OCI-LY1 (cell line): ENCODE measurements at regions not wholly inside any gene's neighbourhood (a gene's known extent, or its start where the extent isn't known, plus 50 kb on each side); places are given as distances from the start of the nearest gene placed in this dataset.

ENCODE experiments used
- H2AFZ ChIP-seq: fragments of 200-600 bp; sonication (generic), shearing (Covaris generic); 2 replicates; pipeline ENCODE4 v1.6.0; 2014; ENCODE audit warnings: antibody characterized with exemption, mild to moderate bottlenecking, low read length
- H3F3A ChIP-seq: fragments of 200-600 bp; sonication (generic), shearing (Covaris generic); 2 replicates; pipeline ENCODE4 v1.6.0; 2014; ENCODE audit warnings: mild to moderate bottlenecking, antibody characterized with exemption, low read length, moderate library complexity; ENCODE audit not compliant: insufficient read depth
- H3K27ac ChIP-seq: fragments of 200-600 bp; sonication (generic); 2 replicates; pipeline ENCODE4 v1.5.1; 2014; ENCODE audit warnings: low read length, mixed run types, mild to moderate bottlenecking, low read depth; ENCODE audit not compliant: poor library complexity, severe bottlenecking
- H3K27me3 ChIP-seq: fragments of 200-600 bp; sonication (generic); 2 replicates; pipeline ENCODE4 v1.6.0; 2014; ENCODE audit warnings: antibody characterized with exemption, mild to moderate bottlenecking, low read length, moderate library complexity; ENCODE audit not compliant: insufficient read depth
- H3K36me3 ChIP-seq: fragments of 200-600 bp; sonication (generic); 2 replicates; pipeline ENCODE4 v1.6.1; 2014; ENCODE audit warnings: mild to moderate bottlenecking, antibody characterized with exemption, low read length, moderate library complexity, mixed read lengths; ENCODE audit not compliant: insufficient read depth
- H3K4me1 ChIP-seq: fragments of 200-600 bp; sonication (generic); 2 replicates; pipeline ENCODE4 v1.5.1; 2014; ENCODE audit warnings: mild to moderate bottlenecking, low read length, moderate library complexity; ENCODE audit not compliant: insufficient read depth, severe bottlenecking
- H3K4me2 ChIP-seq: fragments of 200-600 bp; sonication (generic), shearing (Covaris generic); 2 replicates; pipeline ENCODE4 v1.6.1; 2014; ENCODE audit warnings: low read length
- H3K4me3 ChIP-seq: fragments of 200-600 bp; sonication (generic); 2 replicates; pipeline ENCODE4 v1.5.1; 2014; ENCODE audit warnings: low read length, low read depth, mild to moderate bottlenecking, mixed read lengths; ENCODE audit not compliant: poor library complexity, severe bottlenecking
- H3K79me2 ChIP-seq: fragments of 200-600 bp; shearing (Covaris generic); 2 replicates; pipeline ENCODE4 v1.6.1; 2016; ENCODE audit warnings: mixed run types, low read length, mixed read lengths; ENCODE audit not compliant: insufficient read depth
- H3K9ac ChIP-seq: fragments of 200-600 bp; sonication (generic), shearing (Covaris generic); 2 replicates; pipeline ENCODE4 v1.6.1; 2014; ENCODE audit warnings: mild to moderate bottlenecking, low read length, mixed read lengths
- H3K9me2 ChIP-seq: fragments of 200-600 bp; sonication (generic), shearing (Covaris generic); 2 replicates; pipeline ENCODE4 v1.6.1; 2014; ENCODE audit warnings: low read depth, mild to moderate bottlenecking, low read length, mixed read lengths
- H3K9me3 ChIP-seq: fragments of 200-600 bp; shearing (Covaris generic); 2 replicates; pipeline ENCODE4 v1.6.1; 2014; ENCODE audit warnings: low read length, mixed read lengths
- H4K20me1 ChIP-seq: fragments of 200-600 bp; sonication (generic), shearing (Covaris generic); 2 replicates; pipeline ENCODE4 v1.6.0; 2016; ENCODE audit warnings: mild to moderate bottlenecking, low read length; ENCODE audit not compliant: insufficient read depth
- EZH2 ChIP-seq: fragments of 200-600 bp; sonication (generic), shearing (Covaris generic); IDR thresholded peaks from 2 replicates; pipeline ENCODE4 v1.8.0; 2017; ENCODE audit warnings: borderline replicate concordance, mixed run types, mild to moderate bottlenecking, antibody characterized with exemption, low read length, moderate library complexity, mixed read lengths
- TF ChIP-seq, protein P1 (sequence below): fragments of 200-600 bp; sonication (generic), shearing (Covaris generic); IDR thresholded peaks from 2 replicates; pipeline ENCODE4 v1.5.1; 2017; ENCODE audit warnings: mild to moderate bottlenecking, antibody characterized with exemption, low read length, moderate library complexity, mixed read lengths

DNA sequence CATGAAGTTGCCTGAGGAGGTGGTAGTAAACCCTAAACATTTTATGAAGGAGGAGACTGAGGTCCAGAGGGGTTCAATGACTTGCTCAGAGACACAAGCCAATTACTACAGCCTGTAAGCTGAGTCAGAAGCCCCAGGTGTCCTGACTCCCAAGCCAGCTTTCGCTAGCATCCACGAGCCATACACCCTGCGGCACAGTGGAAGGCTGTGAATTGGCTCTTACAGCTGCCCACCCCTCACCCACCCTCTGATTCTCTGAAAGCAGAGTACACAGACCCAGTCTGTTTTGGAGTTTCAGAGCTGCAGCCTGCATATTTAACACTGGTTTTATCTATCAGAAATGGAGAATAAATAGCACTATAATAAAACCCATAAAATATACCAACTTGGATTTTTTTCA, 253.4 kb downstream of the IGSF11 start:
- Histone ChIP-seq H3K27ac (no peak overlapping the region), H3K79me2 (peaks cover 3% of the 10 kb centered on the region; the same call in 1 of the 2 replicates), H3K4me1 (peaks cover 33% of the 10 kb centered on the region)

DNA sequence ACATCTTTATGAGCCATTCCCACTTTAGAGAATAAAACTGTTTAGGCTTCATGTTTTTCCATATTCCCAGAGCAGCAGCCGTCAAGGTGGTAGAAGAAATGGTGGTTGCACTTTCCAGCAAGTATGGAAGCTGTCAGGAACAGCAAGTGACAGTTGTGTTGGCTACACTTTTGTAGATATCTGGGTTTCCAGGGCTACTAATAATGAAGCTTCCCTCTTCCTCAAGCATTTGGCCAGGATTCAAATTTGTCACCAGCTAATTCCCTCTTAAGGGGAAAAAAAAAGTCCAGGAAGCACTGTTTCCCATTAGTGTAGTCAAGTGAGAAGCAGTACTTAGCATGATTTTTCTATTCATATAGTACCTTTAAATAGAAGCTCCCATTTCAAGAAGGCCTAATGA, 252.8 kb downstream of the IGSF11 start:
- Histone ChIP-seq H3K9me2 (no peaks in the 10 kb centered on the region), H4K20me1 (no peaks in the 10 kb centered on the region), H3K4me3 (no peak overlapping the region), H3K9ac (no peak overlapping the region), H3K79me2 (peaks cover 3% of the 10 kb centered on the region; the same call in 1 of the 2 replicates), H2AFZ (no peak overlapping the region), H3K27ac (no peak overlapping the region), H3K4me2 (no peak overlapping the region), H3K9me3 (no peaks in the 10 kb centered on the region), H3K27me3 (no peaks in the 10 kb centered on the region), H3K36me3 (peaks cover 7% of the 10 kb centered on the region; the same call in 1 of the 2 replicates), H3K4me1 (peaks cover 33% of the 10 kb centered on the region), H3F3A (no peaks in the 10 kb centered on the region)
- TF ChIP-seq, protein P1, sequence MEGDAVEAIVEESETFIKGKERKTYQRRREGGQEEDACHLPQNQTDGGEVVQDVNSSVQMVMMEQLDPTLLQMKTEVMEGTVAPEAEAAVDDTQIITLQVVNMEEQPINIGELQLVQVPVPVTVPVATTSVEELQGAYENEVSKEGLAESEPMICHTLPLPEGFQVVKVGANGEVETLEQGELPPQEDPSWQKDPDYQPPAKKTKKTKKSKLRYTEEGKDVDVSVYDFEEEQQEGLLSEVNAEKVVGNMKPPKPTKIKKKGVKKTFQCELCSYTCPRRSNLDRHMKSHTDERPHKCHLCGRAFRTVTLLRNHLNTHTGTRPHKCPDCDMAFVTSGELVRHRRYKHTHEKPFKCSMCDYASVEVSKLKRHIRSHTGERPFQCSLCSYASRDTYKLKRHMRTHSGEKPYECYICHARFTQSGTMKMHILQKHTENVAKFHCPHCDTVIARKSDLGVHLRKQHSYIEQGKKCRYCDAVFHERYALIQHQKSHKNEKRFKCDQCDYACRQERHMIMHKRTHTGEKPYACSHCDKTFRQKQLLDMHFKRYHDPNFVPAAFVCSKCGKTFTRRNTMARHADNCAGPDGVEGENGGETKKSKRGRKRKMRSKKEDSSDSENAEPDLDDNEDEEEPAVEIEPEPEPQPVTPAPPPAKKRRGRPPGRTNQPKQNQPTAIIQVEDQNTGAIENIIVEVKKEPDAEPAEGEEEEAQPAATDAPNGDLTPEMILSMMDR = no peak
- TF ChIP-seq EZH2 = no peak

More for the DNA sequence above, 253.4 kb downstream of the IGSF11 start:
- Histone ChIP-seq H3K4me3 (no peak overlapping the region), H3K4me2 (no peak overlapping the region), H3K9me2 (no peaks in the 10 kb centered on the region), H3K36me3 (peaks cover 10% of the 10 kb centered on the region; the same call in 1 of the 2 replicates), H3K9me3 (no peaks in the 10 kb centered on the region), H3F3A (no peaks in the 10 kb centered on the region), H4K20me1 (no peaks in the 10 kb centered on the region), H2AFZ (no peak overlapping the region), H3K9ac (no peak overlapping the region), H3K27me3 (no peaks in the 10 kb centered on the region)
- TF ChIP-seq, protein P1 = no peak
- no peak for TF ChIP-seq EZH2

DNA sequence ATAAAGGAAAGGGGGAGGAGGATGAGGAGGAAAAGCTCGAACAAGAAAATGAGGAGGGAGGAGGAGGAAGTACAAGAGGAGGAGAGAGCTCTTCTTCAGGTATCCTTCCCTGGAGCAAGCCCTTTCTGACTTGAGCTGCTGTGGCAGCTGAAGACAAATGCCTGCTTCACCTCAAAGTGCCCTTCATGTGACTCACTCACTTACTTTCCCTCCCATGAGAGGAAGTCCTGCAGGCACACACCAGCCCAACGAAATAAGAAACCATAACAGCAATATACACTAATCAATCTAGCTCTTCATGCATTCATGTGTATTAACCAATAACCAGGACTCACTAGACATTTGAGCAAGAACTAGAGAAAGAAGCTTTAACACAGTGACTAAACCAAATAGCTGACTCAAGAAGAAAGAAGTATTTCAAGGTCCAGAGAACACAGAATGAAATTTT, 251.9 kb downstream of the IGSF11 start:
- Histone ChIP-seq H3K27ac (peak overlapping the region; percentile 17), H3K4me3 (no peak overlapping the region), H3K9ac (no peak overlapping the region; the same call in 1 of the 2 replicates), H3F3A (no peaks in the 10 kb centered on the region), H2AFZ (no peak overlapping the region), H3K9me2 (no peaks in the 10 kb centered on the region), H3K9me3 (no peaks in the 10 kb centered on the region), H3K36me3 (0 out of 2 replicates have a peak, but pooled peaks cover 3% of the 10 kb centered on the region), H3K79me2 (peaks cover 3% of the 10 kb centered on the region; the same call in 1 of the 2 replicates), H3K4me2 (no peak overlapping the region; the same call in 1 of the 2 replicates), H4K20me1 (no peaks in the 10 kb centered on the region), H3K4me1 (peaks cover 33% of the 10 kb centered on the region), H3K27me3 (no peaks in the 10 kb centered on the region)
- TF ChIP-seq, protein P1 = no peak
- no peak for TF ChIP-seq EZH2
